Islet of Langerhans (tissue), 1 donor: ENCODE measurements at regions not wholly inside any gene's neighbourhood (a gene's known extent, or its start where the extent isn't known, plus 50 kb on each side); places are given as distances from the start of the nearest gene placed in this dataset.

Source experiments
- FAIRE-seq: peaks from one replicate; lab custom pipeline; 2011; peaks lifted over from hg19 to GRCh38; lab: Jason Lieb, UNC

DNA sequence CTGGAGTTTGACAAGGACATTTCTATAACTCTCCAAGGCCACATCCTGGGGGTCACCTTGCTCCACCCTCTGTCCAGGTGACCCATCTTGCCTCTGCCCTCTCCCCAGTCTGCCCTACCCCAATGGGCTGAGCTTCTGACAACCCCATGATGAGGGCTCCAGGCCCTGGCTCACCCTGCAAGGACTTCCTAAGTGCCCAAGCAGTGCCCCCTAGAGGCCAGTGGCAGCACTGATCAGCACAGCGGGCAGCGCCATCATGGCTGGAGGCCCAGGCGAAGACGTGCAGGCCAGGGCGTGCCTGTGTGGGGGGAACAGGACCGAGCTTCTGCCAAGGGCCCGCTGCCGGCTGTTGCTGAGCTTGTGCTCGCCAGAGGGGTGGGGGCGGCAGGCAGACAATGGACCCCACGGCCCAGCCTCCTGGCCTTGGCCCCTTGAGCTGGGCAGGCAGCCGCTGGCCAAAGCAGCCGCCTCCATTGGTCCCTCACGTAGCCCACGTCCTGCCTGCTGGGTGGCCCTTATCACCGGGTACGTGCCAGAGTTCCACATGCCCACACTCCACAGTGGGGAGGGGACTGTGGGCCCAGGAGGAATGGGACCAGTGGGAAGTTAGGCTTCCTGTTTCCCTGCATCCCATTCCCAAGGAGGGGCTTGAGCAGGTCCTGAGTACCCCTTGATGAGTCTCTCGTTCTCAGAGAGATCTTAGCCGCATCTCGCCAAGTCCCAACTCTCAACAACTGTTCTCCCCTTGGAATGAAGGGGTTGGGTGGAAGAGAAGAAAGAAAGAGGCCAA lies 64.3 kb downstream of the MRPL14 start:
- FAIRE-seq = no peak

- FAIRE-seq = no peak
Observed at GRCh38 chr6:44062105-44062770, 65.0 kb downstream of the MRPL14 start.

DNA sequence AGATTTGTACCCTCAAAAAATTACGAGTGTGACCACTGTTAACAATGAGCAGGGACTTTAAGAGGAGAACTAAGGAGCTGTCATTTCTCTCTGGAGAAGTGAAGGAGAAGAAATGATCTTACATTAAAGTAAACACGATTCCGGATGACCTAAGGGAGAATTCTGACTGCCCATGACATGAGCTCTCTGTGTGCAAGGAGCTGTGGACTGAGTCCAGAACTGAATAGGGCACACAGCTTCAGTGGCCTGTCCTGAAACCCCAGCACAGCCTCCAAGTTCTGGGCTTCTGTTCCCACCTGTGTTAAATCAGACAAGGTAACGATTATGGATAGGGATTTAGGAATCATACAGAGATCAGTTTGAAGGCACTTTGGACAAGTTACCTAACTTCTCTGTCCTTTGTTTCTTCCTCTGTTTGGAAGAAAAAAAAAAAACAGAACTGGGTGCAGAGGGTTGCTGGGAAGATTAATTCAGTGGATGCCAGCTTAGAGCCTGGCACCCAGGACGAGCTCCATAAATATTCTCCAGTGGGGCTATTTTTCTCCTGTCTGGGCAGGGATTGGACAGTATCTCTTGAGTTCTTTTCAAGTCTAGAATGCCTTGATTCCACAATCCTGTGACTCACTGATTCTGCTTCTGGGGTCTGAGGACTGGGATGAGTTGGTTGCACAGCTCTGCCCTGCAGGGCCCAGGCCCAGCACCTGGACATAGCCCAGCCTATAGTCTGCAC lies 65.7 kb downstream of the MRPL14 start:
- FAIRE-seq = no peak

- FAIRE-seq = no peak
Observed at GRCh38 chr6:44060612-44061374, 66.5 kb downstream of the MRPL14 start.

DNA sequence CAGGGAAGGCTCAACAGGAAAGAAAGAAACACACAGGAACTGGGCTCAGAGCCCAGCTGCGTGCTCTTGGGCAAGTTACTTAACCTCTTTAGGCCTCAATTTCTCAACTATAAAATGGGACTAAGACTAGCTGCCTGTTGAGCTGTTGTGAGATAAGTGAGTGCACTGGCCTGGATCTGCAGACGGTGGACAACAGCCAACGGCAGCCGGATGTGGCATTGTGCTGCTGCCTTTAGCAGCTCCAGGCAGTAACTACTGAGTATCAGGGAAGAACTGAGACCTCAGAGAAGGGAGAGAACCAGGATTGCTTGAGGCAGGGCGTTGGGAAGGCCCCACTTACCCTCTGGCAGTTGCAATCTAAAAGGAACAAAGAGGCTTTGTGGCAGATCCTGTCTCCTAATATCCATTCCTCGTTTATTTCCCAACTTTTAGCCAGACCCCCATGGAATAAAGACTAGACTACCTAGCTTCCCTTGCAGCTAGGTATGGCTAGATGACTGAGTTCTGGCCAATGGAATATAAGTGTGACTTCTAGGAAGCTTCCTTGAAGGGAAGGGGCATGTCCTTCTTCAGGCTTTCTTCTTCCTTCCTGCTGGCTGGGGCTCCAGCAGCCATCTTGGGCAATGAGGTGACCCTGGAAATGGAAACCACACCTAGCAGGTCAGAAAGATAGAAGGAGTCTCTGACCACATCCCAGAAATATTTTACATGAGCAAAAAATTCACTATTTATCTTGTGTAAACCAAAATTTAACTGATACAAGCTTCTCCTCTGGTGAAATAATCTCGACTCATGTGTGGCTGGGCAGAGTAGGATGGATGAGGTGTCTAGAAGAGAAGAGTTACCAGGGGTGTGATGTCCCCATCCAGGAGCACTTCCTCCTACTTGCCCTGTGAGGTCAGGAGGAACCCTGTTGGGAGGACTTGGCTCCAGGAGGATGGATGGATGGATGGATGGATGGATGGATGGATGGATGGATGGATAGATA lies 67.6 kb downstream of the MRPL14 start:
- FAIRE-seq = no peak

DNA sequence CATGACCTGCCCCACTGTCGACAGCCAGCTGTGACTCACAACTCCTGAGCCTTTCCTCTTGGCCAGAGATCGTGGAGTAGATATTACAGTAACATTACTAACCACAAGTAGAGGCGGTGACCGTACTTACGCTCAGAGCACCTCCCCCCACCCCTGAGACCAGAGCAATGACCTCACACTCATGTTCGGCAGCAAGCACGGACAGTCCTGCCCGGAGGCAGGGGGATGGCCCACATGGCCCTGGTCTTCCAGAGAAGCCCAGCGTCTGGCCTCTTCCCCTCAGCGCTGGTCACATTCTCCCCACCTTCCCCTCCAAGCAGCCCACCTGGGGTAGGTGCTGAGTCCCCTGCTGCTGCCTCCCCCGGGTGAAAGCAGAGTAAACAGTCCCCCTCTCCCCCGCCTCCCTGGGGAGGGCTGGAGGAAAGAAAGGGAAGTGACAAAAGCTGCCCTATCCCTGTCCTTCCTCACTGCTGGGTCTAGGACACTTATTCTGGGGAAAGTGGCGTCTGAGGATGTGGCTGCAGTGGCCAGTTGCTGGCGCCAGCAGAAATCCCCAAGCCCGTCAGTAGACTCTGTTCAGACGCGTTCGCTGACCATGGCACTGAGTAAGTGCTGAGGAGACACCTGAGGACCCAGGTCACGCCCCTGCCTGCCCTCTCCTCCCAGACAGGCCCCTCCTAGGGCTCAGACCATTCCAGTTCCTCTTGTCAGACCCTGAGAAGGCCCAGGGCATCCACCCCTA lies 68.5 kb downstream of the MRPL14 start:
- no peak for FAIRE-seq

DNA sequence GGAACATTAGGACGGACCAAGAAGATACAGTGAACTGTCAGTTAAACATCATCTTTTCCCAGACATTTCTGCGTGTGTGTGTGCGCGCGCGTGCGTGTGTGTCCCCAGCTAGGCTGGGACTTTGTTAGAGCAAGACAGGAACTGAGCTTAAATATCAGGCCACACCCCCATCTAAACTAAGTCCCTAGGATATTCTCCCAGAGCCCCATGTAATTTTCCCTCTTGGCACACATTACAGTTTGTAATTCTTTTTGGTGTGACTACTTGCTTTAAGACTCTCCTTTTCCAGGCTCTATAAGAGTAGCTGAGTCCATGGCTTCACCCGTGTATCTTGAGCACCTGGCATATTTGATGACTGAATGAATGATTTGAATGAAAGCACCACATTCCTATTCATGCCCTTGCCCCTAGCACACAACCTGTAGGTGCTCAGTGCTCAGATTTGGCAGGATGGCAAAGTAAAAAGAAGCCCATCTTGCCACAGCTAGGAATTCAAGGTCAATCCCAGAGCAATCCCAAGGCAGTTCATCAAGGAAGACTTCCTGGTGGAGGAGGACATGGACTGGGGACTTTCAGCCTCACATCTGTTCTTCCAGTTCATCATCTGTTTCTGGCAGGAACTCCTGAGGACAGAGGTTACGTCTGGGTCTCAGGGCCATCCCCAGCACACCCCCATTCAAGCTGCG lies 69.2 kb downstream of the MRPL14 start:
- no peak for FAIRE-seq

DNA sequence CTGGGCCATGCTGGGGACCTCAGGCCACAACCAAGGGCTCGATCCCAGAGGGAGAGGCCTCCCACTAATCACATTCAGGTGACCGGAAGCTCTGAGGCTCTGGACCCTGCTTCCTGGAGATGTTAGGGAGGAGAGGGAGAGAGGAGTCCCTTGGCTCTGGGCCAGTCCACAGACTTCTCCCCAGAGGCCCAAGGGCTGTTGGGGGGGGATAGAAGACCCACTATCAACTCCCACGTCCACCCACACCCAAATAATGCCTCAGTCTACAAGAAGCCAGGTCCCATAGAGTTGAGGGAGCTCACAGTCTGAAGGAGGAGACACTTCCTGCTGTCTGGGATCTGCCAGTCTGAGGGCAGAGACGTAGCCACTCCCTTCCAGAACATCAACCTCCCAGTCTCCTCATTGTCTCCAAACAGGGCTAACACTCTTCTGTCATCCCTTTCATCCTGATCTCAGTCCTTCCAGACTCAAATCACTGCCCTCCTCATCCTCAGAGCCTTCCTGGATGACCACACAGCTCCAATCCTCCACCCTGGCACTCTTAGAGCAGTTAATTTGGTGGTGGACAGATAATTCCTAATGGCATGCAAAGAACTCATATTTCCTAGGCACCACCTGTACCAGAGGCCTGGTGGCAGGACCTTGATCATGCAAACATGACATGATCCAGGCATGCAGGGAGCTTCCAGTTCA lies 69.9 kb downstream of the MRPL14 start:
- FAIRE-seq = no peak

- no peak for FAIRE-seq
Observed at GRCh38 chr6:44056392-44057237, 70.6 kb downstream of the MRPL14 start.

DNA sequence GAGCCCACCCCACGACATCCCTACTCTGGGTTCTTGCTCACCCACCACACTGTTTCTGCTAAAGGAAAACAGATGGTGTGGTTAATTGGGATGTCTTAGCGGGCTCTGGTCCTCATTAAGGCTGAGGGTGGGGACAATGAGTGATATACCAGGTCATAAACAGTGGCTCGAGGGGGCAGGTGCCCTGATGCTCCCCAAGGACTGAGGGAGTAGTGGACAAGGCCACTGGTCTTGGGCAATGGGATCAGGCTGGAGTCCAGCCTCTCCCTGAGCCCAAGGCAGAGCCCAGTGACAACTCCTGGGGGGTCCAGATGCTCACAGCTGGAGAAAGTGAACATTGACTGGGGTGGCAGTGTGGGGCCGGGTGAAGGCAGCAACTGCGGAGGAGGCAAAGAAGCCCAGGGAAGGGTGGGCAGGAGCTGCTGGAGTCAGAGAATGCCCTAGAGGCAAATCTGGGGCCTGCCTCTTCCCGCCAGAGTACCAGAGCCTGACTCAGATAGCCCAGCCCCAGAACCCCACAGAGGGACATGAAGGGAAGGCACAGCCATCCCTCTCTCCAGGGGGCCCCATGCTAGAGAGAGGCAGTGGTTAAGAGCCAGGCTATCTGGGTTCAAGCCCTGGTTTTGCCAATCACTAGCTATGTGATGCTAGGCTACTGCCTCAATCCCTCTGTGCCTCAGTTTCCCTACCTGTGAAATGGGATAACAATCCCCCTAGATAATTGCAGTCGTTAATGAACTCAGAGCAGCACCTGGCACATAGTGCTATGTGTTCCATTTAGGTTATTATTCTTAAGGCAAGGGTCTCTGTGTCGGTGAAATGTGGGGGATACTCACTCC lies 72.3 kb downstream of the MRPL14 start:
- no peak for FAIRE-seq

GRCh38 chr6:44053760-44054556 lies 73.3 kb downstream of the MRPL14 start:
- FAIRE-seq = no peak

DNA sequence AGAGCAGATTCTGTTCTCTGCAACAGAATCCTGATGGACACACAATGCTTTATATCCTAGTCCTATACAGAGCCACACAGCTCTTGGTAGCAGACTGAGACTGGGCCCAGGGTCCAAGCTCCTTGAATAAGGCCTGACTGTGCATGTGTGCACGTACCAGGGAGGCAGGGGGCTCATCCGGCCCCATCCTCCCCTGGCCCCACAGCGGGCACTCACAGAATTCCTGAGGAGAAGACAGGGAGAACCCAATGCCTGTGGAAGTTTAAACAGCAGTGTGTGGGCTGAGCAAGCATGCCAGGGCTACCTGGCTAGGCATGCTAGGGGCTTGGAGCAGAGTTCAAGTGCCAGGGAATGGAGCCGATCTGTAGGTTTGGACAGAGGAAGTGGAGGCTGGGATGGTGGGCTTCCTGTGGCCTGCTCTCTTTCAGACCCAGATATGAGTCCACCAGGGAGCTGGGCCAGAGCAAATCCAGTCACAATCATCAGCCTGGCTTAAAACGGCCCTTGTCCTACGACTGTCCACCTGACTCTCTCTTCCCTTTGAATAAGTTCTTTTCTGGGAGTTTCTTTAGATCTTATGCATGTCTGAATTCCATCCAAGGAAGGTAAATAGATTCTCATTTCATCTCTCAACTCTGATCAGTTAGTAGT lies 74.0 kb downstream of the MRPL14 start:
- FAIRE-seq = no peak

- no peak for FAIRE-seq
Observed at GRCh38 chr6:44052419-44053023, 74.7 kb downstream of the MRPL14 start.

GRCh38 chr6:44051515-44051914 lies 75.7 kb downstream of the MRPL14 start:
- no peak for FAIRE-seq

GRCh38 chr6:44050872-44051505 lies 76.3 kb downstream of the MRPL14 start:
- no peak for FAIRE-seq
